AG20443 (cell line): ENCODE measurements at regions not wholly inside any gene's neighbourhood (a gene's known extent, or its start where the extent isn't known, plus 50 kb on each side); places are given as distances from the start of the nearest gene placed in this dataset.
A peak's percentile ranks its signal among the peaks of the same experiment; 100 is the strongest.
"Not testable (repeated sequence)": the region's sequence is repeated elsewhere in the genome, so short reads cannot be mapped to it uniquely, and the experiment has no call there.

Experiments
- DNase-seq: peaks from one replicate; pipeline ENCODE4 v3.0.0; 2012; ENCODE audit warnings: low spot score, mixed read lengths

DNA sequence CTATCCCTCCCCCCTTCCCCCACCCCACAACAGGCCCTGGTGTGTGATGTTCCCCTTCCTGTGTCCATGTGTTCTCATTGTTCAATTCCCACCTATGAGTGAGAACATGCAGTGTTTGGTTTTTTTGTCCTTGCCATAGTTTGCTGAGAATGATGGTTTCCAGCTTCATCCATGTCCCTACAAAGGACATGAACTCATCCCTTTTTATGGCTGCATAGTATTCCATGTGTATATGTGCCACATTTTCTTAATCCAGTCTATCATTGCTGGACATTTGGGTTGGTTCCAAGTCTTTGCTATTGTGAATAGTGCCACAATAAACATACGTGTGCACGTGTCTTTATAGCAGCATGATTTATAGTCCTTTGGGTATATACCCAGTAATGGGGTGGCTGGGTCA, 52.3 kb upstream of the MAN1A2 start:
- not testable (repeated sequence) for DNase-seq

DNA sequence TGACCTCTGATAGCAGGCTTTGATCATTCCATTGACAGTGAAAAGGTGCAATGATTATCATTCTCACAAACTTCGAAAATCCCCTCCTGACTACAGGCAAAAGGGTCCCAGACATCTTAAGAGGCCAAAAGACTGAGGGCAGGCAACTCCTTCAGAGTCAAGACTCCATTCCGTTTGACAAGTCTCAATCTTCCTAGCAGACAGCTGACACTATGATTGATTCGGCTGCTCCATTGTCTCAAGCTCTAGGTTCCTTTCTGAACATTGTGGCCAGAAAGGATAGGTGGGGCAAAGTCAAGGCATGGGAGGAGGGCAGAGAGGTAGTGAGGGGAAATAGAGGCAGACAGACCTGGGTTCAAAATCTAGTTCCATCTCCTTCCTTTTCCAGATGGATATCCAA, 53.7 kb upstream of the MAN1A2 start:
- no peak for DNase-seq

DNA sequence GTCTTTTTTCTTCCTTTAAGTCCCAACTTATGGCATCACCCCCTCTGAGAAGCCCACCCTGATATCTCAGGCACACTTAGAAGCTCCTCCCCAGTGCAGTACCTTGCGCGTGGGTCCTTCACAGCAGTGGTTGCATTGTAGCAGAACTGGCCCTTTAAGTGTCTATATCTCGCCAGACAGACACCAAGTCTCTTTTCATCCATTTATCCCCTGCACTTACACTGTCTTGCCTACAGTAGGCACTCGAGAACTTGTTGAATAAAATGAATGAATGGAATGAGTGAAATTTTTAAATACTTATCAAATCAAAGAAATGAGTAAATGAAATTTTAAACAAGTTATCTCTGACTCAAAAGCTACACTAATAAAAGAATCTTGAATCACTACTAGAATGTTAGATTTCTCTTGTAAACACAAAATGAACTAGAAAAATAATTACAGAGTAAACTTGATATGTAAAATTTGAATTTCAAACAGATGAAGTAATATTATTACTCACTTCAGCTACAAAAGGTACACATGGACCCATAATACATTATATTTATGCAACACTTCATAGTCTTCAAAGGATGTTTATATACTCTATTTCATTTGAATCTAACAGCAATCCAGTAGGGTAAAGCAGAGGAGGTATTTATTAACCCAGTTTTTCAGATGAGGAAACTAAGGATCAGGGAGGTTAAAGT, 54.7 kb upstream of the MAN1A2 start:
- DNase-seq = peak; percentile 48

DNA sequence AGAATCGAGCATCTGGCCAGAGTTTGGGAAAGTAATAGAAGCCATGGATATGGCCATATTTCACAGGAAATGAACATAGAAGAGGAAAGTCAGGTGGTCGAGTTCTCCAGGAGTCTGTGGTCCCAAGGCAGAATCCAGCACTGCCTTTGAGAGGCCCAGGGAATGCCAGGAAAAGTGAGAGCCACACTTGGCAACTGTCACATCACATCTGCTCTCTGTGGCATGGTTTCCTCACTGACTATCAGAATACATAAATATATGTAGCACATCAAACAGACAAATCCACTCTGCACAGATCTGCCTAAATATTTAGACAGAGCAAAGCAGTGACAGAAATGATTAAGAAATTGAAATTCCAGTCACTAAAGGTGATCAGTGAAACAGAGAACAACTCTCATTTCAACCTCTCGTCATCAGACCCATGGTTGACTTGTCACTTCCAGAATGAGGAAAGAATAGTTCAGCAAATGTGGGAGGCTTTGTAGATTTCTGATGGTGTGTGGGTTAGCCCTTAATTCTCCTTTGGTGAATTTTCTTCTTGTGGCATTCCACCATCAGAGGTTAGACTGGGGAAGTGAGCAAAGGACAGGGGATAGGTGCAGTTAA, 58.8 kb upstream of the MAN1A2 start:
- DNase-seq = no peak

DNA sequence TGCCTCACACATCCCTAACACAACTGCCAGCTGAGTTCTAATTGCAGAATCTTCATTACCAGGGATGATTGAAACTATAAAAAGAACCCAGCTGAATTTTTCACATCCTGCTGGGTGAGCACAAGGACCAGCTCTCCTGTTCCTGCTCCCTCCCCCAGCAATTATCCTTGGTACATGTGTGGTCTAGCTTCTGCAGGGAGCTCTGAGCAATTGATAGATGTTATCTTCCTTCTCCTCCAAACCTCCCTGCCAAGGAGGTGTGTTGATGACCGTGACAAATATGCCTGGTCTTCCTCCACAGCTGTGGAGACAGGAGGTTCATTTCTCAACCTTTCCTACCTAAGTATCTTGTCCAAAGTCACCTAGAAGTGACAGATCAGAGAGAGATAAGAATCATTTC, 65.3 kb upstream of the MAN1A2 start:
- no peak for DNase-seq

DNA sequence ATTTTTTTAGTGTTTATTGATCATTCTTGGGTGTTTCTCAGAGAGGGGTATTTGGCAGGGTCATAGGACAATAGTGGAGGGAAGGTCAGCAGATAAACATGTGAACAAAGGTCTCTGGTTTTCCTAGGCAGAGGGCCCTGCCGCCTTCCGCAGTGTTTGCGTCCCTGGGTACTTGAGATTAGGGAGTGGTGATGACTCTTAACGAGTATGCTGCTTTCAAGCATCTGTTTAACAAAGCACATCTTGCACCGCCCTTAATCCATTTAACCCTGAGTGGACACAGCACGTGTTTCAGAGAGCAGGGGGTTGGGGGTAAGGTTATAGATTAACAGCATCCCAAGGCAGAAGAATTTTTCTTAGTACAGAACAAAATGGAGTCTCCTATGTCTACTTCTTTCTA, 67.1 kb upstream of the MAN1A2 start:
- DNase-seq = not testable (repeated sequence)

DNA sequence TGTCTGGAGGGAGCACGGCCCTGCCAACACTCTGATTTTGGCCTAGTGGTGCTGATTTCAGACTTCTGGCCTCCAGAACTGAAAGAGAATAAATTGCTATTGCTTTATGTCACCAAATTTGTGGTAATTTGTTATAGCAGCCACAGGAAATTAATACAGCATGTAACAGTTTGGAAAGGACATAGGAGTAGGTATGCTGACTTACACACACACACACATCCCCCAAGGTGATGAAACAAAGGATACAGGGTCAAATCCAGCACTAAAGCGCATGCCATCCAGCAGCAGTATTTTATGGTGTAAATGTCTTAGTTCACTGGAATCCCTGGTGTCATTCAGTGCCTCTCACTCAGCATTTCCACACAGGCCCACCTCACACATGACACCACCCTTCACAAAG, 72.2 kb upstream of the MAN1A2 start:
- peak; percentile 13 for DNase-seq

DNA sequence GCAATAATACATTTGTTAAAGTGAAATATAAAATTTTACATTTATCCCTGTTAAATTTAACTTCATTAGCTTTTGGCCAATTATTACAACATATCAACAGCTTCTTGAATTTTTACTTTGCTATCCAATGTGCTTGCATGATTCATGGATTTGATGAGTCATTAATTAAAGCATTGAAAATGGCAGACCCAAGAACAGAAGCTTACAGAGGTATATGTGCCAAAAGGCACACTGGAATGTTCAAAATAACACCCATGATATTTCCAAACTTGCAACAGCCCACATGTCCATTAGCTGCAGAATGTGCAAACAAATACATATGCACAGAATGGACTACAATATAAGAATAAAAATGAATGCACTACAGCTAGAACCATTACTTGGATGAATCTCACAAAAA, 76.4 kb upstream of the MAN1A2 start:
- no peak for DNase-seq

DNA sequence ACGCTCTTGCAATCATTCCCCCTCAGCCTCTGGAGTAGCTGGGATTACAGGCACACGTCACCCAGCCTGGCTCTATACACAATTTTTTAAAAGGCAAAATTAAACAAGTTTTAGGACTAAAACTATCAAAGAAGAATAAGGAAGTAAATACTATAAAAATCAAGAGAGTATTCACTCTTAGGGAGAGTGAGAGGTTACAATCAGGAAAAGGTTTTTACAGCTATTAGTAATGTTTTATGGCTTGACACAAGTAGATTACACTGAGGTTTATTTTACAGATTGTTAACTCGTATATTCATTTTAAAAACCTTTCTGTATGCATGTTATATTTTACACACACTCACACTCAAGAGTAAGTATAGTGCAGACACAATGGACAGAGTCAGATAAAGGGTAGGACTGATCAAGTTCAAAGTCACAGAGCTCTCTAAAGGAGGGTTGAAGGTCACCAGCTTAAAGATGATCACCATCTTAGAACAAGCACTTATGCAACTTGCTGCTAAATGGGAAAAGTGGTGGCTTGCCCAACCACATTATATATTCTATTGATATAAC, 77.9 kb upstream of the MAN1A2 start:
- DNase-seq = no peak

DNA sequence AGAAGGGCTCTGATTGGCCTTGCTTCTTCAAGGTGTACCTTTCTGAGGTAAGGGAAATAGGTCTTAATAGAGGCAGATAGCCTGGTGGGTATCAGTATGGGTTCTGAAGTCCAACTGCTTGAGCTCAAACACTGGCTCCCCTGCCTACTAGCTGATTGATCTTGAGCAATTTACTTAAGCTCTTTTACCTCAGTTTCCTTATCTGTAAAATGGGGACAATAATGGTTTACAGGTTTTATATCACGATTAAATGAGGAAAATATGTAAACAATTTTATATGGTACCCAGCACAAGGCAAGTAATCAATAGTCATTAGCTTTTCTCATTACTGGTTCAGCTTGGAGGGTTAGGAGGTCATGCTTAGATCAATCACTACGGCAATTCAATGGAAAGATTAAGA, 75.8 kb upstream of the VTCN1 start:
- DNase-seq = no peak

DNA sequence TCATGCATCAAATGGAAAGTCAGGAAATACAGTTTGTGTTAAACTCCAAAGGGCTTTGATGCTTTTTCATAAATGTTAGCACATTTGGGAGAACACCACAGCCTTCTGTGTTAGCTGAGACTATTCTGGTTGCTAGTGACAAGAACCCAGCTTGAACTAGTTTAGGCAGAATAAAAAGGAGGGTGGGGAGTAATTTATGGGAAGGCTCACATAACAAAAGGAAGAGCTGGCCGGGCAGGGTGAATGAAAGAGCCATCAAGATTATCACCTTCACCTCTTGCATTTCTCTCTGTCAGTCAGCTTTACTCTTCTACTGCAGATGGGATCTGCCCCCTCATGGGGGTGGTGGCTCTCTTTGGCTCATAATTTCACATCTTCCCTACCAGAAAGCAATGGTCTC, 75.4 kb upstream of the VTCN1 start:
- DNase-seq = no peak

DNA sequence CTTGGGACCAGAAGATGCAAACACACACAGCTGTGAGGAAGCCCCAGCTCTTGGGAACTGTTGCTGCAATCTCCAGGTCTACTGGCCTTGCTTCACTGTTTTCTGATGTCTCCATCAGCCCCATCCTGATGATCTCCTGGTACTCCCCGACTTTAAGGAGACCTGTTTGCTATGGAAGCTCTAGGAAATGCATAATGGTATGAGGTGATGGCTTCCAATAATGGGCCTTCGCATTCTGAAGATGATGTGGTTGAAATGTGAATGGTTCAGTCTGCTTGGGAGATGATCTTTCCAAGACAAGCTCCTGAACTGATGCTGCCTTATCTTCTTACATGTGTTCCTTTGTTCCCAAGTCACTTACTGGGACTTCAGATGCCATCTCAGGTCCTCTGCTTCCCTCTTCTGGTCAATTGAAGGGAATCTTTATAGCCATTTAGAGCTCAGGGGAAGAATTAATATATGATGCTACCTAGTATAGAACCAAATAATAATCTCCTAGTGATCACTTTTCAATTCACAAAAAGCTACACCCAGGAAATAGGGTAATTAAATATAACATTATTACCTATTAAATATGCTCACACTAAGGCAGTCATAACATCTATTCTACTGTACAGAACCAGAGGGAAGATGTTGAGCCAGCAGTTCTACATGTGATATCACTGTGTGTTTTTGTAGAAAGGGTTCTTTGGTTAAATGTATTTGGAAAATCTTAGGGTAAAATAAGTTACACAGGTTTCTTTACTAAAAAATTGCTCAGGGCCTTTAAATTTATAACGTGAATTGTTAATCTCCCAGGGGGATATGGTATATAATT, 73.9 kb upstream of the VTCN1 start:
- peak; percentile 74 for DNase-seq

DNA sequence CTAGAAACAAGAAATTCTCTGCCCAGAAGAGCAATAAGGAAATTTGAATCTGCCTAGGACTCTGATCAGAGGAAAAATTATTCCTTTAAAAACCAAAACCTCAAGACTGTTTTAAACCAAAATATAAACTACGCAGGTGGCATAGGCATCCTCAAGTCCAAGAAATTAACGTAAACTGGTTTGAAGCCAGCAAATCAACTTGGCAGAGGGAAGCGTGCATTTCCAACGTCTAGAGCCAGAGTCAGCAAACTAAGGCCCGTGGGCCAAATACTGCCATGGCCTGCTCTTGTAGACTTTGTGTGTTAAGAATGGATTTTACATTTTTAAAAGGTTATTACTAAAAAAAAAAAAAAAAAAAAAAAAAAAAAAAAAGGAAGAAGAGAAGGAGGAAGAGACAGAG, 67.8 kb upstream of the VTCN1 start:
- DNase-seq = no peak

DNA sequence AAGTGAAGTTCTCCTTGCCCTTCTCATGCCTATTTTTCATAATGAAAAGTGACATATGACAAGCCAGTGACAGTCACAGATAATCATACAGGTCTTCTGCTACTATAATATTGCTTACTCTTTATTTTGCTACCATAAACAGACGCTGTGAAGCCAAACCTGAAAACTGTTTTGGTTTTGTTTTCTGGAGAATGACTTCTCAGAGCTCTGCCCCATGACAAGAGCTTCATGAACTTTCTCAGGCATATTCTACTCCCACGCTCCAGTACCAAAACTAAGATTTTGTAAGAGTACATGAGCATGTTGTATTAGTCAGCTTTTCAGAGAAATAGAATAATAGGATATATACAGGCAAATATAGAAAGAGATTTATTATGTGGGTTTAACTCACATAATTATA, 64.3 kb upstream of the VTCN1 start:
- no peak for DNase-seq

DNA sequence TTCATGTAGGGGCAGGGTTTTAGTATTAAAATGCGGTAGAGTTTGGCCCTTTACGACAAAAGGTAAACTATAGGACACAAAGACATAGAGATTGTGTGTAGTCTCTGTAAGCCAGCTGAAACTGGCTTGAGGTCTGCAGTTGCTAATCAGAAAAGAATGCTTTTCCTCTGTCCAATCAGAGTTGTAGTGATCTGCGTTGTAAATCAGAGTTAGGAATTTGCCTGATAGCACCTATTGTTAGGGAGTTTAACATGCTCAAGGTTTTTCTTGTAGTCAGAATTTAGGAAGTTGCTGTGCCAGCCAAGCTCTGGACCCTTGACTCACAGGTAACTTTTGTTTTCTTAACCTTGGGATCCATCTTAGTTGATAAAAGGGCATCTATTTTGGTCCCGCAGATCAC, 61.2 kb upstream of the VTCN1 start:
- no peak for DNase-seq

DNA sequence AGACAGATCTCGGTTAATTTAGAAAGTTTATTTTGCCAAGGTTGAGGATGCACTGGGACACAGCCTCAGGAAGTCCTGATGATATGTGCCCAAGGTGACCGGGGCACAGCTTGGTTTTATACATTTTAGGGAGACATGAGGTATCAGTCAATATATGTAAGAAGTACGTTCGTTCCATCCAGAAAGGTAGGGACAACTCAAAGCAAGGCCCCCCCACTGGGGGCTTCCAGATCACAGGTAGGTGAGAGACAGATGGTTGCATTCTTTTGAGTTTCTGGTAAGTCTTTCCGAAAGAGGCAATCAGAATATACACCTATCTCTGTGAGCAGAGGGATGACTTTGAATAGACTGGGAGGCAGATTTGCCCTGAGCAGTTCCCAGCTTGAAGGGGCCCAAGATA, 60.4 kb upstream of the VTCN1 start:
- no peak for DNase-seq

DNA sequence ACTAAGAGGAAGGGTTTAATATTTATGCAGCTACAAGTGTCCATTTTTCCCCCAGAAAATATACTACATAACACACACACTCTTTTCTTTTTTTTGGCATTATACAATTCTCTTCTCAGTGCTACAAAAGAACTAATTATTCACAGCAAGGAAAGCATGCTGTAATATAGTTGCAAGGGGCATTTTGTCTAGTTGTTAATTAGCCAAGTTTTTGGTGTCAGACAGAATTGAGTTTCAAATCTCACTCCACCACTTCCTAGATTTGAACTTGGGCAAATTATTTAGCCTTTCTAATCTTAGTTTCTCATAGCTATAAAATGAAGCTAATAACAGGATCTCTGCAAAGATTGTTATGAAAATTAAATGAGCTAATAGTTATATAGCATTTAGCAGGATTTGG, 60.0 kb upstream of the VTCN1 start:
- DNase-seq = no peak

DNA sequence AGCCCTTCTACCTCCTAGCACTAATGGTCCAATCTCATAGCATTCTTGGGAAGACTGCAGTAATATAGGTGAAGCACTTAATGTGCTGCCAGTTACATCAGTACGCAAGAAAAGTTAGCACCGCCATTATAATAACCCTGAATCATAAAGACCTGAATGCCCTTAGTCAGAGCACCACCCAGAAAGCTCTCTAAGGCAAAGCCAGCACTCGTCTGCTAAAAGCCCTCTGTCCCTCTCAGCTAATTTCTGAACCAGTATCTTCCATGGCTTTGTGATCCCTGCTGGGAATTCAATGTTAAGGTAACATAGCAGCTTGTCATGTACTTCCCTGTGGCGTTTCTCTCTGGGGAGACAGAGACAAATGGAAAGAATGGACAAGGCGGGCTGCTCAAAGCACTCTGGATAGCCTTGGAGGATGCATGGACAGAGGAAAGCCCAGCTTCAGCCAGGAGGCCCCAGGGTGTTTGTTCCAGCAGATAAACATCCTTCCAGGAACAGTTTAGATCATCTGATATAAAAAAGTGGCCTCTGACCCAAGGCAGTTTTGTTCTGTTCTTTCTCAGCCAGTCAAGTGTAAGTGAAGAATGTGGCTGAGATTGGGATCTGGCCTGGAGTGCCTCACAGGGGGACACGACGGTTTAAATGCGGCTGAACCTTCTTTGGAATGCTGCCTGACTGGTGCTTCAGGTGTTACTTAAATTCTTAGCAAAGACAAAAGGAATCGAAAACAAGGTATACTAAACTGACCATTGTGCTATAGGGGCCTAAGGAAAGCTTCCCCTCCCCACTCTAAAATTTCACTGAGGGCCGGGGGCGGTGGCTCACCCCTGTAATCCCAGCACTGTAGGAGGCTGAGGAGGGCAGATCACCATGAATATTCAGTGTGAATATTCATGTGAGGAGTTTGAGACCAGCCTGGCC, 58.1 kb upstream of the VTCN1 start:
- DNase-seq = no peak

DNA sequence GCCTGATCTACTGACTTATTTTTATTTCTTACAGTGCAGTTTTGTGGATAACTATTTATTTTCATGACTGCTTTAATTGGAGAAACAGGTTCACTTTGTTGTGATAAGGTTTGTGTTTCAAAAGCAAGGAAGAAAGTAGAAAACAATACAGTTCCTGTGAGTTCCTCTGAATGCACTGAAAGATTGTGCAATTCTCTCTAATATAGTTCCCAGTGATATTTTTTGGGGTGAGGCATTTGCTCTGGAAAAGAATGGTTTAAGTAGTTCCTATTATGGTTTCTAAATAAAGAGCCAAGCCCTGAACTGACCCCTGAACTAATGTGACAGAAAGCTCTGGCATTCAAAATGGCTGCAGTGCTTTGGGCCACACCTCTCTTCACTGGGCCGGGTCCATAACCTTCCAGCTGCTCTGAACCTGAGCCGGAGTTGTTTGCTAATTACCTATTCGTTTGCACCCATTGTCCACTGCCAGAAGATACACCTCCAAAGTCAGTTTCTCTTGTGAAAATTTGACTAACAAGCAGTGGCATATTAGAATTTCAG, 56.6 kb upstream of the VTCN1 start:
- DNase-seq = no peak

DNA sequence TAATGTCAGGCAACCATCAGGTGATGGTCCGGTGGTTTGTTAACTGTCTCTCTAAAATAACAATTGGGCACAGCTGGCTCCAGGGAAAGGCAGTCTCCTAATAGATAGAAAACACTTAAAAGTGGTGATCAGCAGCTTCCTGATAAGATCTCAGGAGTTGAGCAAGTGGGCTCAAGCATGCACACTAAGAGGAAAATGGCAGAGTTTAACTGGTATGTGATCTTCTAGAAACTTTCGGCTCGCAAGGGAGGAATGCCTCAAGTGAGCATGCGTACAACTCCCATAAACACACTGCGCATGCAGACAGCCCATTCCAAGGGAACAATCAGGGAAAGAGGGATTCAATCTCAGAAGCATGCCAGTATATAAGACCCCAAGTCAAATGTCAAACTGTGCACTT, 52.2 kb upstream of the VTCN1 start:
- no peak for DNase-seq

DNA sequence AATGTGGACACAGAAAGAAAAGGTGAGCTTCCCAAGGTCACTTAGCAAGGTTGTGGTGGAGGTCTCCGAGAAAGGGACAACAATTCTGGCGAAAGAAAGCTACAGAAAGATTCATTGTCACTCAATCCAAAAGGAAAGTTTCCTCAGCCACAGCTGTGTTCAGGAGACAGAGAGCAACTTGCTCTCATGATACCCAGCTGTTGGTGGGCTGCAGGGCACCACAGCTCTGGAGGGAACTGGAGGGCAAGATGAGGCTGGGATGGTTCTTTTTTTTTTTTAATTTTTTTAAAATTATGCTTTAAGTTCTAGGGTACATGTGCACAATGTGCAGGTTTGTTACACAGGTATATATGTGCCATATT, 50.7 kb upstream of the VTCN1 start:
- no peak for DNase-seq
